HUDEP-2 (cell line): ENCODE measurements at regions not wholly inside any gene's neighbourhood (a gene's known extent, or its start where the extent isn't known, plus 50 kb on each side); places are given as distances from the start of the nearest gene placed in this dataset.

Experiments used
- DNase-seq, 76 experiments: peaks; one replicate each; lab custom pipeline; 2025; ENCODE audit not compliant: unreplicated experiment in 76 of 76; lab: John Stamatoyannopoulos, UW

DNA sequence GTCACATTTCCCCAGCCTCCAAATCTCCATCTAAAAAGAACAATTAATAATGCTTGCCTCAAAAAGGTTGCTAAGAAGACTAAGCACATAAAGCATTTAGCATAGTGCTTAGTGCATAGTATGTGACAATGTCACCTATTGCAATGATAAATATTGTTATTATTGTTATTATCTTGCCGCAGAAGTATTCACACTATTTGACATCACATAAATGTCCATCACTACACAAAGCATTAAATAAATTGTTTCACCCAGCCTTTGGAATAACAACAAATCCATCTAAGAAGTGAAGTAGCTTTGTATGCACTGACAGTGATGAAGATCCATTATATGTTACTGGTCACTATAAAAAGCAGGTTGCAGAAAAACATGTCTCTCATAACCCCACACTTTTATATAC, 2263.9 kb upstream of the WWC1 start:
- DNase-seq = no peak

DNA sequence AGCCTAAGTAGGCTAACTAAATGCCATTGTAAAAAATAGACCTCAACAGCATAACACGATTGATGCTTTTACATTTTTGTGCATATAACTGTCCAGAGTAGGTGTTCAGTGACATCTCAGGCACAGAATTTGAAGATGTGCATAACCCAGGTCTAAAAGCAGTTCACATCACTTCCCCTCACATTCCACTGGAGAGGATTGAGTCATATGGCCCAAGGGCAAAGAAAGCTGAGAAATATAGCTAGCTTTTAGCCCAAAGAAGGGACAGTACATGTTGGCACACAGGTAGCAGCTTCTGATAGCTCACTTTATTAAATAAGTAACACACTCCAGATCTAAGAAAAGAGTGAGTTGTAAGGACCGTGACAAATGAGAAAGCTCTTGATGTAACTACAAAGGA, 2259.5 kb upstream of the WWC1 start:
- DNase-seq = no peak

DNA sequence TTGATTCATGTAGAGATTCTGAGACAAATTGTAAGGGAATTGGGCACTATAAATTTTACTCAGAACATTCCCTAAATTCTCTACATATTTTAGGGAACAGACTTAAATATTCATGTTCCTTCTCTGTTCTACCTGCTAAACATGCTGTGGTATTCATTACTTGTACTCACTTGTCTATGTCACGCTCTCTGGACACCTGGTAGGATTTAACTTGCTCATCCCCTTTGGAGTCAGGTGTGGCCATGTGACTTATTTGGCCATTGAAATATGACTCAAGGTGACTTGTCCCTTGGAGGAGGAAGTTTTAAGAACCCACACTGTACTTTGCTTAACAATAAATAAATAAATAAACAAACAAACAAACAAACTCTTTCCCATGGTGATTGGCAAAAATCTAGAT, 2258.8 kb upstream of the WWC1 start:
- DNase-seq = no peak

DNA sequence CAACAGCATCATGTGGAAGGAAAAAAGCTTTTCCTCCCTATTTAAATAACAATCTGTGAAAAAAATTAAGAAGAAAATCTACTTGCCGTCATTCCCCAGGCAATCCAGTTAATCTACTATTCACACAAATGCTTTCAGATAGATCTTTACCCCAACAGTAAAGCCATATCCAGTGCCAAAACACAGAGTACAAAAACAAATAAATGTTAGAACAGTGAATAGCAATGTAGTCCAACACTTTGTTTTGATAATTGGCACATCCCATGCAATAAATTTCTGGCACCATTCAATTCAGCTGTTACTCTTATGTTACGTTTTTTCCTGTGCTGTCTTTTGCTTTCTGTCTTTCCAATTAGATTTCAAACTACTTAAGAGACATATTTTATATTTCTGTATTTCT, 2245.5 kb upstream of the WWC1 start:
- DNase-seq = no peak

DNA sequence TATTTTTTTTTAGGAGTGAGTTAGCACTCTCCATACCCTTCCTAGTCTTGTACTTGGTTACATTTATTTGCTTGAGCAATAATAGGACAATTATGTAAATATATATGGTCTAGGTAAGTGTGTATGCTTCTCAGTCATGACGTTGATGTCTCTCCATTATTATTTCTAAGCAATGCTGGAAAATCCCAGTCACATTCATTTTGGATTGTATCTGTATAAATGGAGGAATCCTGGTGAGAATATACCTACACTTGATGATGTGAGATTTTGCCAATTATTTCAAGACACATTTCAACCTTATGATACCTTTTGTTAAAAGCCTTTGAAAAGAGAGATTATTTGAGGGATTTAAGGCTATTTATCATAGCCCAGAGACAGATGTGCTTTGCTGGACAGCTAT, 2244.5 kb upstream of the WWC1 start:
- DNase-seq = no peak

DNA sequence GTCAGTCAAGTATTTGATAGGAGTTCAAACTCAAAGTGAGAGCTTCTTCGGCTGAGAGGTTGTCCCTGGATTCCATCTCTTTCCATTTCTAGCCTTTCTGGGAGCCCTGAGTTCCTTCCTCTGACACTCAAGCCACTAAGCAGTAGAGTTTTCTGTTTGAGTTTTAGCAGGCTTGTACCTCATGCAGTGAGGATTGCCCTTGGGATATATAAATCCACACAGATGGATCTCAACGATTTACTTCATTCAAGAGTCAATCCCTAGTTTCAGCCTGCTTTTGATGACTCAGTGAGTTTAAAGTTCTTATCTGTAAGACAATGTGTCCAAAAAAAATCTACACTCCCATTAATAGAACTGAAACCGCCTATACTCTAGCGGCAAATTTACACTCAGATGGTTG, 2240.9 kb upstream of the WWC1 start:
- no peak for DNase-seq

DNA sequence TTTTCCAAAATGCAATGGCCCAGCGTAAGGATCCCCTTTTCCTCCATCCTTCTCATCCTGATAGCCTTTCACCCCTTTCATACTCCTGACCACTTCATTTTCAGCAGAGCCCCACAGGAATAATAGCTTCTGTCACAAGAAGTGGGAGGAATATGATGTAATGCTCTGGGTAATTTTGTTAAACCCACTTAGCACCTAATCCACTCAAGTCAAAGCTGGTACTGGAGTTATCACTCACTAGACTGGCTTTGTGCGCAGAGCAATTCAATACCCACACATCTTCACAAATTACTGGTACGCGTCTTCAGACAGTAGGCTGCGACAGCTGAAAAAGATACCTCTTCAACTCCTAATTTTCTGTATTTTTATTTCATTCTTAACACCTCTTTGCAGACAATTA, 2232.8 kb upstream of the WWC1 start:
- no peak for DNase-seq

DNA sequence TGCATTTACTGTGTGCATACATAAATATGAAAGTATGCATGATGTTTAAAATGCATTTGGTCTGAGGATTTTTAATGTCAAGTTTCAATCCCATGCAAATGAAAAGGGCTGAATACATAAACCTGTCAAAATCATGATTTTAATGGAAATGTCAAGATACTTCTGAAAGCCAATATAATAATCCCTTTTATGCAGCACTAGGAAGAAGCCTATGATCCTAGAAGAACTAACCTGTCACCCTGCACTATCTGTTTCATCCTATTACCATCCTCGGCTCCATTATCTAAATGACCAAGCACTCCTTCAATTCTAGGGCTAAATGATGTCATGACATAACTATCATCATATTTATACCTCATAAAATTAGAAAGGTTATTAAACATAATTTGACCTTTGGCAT, 2229.4 kb upstream of the WWC1 start:
- no peak for DNase-seq

DNA sequence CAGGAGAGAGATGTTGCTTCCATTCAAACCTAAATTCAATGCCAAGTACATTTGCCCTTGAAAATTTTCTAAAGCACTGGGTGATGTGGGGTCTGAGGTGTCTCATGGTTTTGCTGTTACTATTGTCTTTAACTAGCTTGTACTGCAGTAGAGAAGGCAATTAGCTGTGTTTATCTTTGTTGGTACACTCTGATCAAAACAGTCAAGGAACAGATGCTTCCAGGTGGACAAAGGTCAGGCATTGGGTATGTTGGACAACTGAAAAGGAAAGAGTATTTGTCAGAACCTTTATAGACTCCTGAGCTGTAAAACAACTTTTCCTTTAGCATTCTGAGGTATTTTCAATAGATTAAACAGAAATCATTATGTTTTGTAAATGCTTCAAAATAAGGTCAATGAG, 2228.7 kb upstream of the WWC1 start:
- no peak for DNase-seq

DNA sequence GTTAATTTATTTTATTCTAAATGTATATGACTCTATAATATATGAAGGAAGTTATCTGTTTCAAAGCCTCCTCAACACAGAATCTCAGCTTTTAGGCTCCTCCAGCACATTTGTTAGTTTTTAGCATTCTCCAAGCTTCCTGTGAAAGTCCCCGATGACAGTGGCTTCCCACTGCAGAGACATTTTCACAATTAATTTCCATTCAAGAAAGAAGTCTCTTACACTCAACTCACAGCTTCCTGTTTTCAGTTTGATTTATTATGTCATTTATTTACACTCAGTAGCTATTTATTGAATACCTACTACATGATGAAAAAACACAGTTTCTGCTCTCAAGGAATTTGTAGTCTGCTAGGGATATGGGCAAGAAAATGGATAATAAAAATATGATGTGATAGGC, 2228.2 kb upstream of the WWC1 start:
- no peak for DNase-seq

DNA sequence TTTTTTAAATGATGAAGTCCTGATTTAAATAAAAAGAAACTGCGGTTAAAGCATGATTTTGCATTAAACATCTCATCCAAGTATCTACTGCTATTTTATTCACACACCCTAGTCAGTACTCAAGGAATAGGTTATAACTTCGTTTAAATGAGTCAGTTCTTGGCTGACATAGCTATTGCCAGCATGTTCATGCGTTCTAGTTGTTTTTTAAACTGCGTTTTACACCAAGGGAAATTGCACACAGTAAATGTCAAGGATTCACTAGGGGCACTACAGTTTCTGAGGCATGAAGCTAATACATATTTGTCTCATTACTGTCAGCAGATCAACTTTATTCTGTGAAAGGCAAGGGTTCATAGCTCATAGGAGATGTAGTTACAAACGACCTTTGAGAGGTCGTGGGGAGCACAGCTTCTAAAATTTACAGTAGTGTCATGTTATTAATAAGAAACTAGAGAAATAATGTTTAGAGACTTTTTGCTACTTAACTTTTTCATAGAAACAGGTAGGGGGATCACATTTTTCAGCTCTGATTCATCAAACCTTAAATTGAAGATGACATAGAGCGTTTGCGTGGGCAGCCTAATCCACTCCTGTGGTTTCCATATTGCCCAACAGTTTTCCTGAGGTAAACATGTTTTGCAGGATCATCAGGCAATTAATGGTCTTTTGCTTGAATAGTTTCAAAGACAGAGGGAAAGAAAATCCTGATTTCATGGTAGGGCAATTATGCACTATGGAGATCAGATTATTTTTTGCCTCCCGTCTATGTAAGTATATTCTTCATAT, 2222.7 kb upstream of the WWC1 start:
- DNase-seq = no peak

DNA sequence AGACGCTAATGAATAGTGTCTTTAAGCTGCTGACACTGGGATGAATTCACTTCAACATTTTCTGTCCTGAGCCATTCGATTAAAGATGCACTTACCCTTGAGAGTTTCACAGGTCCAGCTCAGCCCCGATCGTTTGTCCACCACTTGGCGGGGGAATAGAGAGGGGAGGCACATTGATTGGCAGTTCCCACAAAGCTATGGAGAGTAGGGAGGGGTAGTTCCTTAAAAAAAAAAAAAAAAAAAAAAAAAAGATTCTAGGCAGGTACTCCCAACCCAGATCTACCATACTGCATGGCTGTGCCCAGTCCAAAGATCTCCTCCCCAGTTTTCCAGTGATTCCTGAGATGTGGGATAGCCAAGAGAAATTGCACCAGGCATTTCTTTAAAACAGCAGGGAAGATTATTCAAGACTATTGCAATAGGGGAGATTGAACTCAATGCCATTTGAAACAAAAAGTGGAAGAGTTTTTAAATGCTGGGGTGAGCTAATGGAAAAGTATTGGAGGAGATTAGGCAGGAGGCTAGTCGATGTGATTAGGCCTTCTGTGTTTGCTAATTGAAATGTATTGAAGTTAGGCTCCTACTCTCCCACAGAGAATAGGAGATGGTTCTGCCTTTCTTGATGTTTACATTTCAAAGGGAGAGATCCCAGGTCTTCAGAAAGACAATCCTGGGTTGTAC, 2217.4 kb upstream of the WWC1 start:
- no peak for DNase-seq

DNA sequence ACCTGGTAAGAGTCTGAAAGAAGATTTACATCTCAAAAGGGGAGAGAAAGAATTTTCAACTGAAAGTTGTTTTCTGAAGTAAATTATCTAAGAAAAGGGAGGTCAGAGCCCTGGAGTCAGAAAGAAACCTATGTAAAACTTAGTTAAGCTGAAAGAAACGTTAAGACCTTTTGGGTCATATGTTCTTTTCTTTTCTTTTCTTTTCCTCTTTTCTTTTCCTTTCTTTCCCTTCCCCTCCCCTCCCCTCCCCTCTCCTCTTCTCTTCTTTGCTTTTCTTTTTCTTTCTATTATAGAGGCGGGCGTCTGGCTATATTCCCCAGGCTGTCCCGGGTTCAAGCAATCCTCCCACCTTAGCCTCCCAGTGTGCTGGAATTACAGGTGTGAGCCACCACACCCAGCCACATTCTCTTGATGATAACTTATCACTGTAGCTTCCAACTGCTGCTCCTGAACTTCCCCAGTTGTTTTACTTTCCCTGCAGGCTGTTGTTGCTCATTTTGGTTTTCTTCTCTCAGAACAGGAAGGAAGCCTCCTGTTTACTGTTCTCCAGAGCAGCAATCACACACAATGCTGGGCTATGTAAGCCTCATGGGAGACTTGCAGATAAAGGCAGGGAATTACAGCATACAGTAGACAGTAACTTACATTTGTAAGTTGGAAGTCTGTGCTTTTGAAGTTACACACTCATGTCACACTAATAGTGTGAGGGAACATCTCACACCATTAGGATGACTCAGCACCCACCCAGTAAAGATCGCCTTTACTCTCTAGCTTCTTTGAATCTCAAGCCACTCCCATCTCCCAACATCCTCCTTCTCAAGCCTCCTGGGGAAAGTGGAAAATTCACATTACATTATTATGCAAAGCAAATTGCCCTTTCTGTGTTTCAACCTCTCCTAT, 2216.6 kb upstream of the WWC1 start:
- DNase-seq = no peak

DNA sequence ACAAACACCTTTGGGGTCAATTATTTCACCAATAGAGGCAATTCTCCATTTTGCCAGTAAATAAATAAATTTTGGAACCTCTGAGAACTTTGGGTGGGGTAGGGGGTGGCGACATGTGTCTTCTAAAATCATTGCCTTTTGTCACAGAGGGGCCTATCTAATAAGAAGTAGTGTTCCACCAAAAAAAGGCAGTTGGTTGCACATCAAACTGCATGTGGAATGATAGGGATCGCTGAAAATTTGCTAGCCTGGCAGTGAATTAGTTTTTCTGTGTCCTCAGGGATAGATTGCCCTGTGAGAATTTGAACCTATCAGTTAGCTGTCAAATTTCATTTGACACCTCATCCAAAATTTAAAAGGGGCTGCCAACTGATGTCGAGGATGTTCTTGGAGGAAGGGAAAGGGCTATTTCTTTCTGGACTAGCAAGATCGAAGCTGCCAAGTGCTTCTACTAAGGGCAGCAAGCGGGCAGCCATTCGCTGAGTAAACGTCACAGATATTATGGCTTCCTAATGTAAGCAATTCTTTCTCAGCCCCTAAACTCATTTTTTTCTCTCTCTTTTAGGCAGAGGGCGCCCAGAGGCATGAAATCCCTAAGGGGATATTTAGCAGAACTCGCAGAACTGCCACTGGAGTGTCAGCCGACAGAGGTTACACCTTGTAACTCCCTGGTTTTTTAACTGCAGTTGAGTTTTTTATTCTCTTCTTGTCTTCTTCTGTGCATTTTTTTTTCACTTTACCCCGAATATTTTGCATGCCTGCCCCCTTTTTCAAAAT, 2208.1 kb upstream of the WWC1 start:
- no peak for DNase-seq

DNA sequence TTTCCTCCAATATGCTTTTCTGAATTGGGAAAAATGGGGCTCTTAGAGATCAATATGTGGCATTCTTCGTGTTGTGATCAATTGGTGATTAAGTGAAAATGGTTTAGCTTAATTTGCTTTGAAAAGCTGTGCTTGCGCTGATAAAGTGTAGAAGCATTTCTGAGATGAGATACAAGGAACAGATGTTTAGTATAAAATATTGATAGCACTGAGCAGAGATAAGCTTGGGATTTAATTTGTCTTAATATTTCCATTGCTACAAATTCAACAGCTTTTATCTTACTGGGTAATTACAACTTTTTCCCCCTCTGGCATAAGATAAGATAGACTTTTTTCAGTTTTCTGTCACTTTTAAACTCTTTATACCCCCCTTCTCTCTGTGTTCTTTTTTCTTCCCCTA, 2204.9 kb upstream of the WWC1 start:
- DNase-seq = no peak

DNA sequence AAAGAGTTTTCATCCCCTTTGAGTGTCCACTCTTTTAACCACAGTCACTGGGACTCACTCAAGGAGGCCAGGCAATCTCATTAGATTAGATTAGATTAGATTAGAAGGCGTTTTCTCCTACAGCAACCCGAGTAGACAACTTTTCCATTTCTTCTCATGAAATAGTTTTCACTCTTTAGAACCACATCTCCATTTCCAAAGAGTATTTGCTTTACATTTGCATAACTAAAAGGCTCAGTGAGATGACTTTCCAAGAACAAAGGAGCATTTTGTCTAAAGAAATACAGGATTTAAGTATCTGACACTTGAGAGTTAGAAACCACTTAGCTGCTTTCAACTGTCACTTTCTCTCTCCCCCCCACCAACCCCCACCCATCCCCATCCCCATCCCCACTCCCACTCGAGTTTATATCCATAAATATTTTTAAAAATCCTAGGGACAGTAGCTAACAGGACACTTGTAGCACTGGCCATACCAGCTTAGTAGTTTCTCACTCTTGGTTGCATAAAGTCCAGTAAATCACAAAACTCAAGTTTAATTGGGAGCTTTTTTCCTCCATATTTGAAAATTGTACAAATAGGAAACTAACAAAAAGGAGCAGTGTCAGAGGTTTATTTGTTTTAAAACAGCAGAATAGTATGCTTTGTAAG, 2202.9 kb upstream of the WWC1 start:
- no peak for DNase-seq

DNA sequence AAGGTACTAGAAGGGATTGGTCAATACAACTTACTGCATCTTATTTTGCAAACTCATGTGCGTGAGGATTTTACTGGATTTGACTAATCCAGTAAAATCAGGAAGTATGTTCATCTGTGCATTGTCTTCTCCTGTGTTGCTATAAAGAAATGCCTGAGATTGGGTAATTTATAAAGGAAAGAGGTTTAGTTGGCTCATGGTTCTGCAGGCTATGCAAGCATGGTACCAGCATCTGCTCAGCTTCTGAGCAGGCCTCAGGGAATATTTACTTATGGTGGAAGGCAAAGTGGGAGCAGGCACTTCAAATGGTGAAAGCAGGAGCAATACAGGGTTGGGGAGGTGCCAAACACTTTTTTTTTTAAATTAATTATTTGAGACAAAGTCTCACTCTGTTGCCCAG, 2199.5 kb upstream of the WWC1 start:
- no peak for DNase-seq

DNA sequence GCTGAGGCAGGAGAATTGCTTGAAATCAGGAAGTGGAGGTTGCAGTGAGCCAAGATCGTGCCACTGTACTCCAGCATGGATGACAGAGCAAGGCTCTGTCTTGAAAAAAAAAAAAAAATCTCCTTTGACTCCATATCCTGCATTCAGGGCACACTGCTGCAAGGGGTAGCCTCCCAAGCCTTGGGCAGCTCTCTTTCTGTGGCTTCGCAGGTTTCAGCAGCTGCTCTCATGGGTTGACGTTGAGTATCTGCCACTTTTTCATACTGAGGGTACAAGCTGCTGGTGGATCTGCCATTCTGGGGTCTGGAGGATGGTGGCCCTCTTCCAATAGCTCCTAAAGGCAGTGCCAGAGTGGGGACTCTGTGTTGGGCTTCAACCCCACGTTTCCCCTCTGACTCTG, 2198.1 kb upstream of the WWC1 start:
- DNase-seq = no peak

DNA sequence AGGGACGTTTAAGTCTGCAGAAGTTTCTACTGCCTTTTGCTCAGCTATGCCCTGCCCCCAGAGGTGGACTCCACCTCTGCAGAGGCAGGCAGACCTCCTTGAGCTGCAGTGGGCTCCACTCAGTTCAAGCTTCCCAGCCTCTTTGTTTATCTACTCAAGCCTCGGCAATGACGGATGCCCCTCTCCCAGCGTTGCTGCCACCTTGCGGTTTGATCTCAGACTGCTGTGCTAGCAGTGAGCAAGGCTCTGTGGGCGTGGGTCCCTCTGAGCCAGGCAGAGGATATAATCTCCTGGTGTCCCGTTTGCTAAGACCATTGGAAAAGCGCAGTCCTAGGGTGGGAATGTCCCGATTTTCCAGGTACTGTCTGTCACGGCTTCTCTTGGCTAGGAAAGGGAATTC, 2188.5 kb upstream of the WWC1 start:
- DNase-seq = no peak

DNA sequence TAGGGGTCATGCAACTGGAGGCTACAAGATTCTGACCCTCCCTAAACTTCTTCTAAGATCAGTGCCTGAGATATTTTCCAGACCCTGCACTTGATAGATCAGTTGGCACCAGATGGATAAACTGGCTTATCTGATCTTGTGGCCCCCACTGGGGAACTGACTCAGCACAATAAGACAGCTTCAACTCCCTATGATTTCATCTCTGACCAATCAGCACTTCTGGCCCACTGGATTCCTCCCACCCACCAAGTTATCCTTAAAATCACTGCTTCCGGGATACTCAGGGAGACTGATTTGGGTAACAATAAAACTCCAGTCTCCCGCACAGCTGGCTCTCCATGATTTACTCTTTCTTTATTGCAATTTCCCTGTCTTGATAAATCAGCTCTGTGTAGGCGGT, 2180.4 kb upstream of the WWC1 start:
- no peak for DNase-seq
